NK-92 treated with Interleukin-12 subunit alpha and Interleukin-12 subunit beta, amount 100 ng/mL, for 24 hours (cell line): ENCODE measurements at regions not wholly inside any gene's neighbourhood (a gene's known extent, or its start where the extent isn't known, plus 50 kb on each side); places are given as distances from the start of the nearest gene placed in this dataset.

Source experiments
- DNase-seq: peaks from one replicate; lab custom pipeline; 2025; lab: John Stamatoyannopoulos, UW

DNA sequence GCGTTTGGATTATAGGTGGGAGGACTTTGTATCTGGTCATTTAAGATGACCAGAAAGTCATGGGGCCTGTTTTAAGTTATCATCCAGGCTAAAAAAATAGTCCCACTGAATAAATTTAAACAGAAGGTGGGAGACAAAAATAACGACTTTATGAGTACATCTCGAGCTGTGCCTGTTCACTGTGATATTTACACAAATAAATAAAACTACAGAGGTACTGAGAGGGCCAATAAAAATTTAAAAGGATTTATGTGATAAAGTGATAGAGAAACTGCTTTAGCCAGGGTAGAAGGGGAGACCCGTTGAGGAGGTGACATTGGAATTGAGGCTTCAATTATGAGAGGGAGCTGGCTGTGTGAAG is 53.4 kb upstream of the PMEPA1 start:
- DNase-seq, result no peak

DNA sequence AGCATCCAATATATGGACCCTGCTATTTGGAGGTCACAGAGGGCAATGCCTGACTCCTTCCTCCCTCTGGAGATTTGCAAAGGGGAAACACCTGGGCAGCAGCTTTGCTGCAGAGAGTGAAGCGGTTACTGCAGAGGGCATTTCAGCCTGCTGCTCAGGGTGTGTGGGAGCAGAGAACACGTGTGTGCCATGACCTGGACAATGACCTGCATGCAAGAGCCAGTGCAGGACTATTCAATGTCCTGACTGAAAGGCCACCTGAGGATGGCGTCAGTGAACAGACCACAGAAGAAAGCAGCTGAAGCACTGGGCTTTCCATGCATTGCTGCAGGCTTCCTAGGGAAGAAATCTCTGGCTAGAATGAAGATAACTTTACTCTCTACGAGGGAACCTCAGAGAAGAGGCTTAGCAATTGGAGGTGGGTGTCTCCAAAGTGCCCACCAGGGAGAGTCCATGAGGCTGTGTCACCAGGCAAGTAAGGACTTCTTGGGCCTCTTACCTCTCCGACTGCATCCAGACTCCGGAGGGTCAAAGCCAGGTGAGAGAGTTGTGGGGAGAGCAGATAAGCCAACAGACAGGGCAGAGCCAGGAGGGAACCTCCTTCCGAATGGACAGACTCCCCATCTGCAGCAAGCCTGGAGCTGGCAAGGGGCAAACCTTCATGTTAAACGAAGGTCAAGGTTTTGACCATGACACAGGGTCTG is 52.9 kb upstream of the PMEPA1 start:
- no peak for DNase-seq

DNA sequence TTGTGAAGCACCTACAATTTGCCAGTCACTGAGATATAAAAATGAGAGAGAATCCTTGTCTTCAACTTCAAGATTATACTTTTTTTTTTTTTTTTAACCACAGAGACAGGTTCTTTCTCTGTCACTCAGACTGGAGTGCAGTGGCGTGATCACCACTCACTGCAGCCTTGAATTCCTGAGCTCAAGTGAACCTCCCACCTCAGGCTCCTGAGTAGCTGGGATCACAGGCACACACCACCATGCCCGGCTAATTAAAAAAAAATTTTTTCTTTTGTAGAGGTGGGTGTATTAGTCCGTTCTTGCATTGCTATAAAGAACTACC is 51.6 kb upstream of the PMEPA1 start:
- DNase-seq, result no peak

DNA sequence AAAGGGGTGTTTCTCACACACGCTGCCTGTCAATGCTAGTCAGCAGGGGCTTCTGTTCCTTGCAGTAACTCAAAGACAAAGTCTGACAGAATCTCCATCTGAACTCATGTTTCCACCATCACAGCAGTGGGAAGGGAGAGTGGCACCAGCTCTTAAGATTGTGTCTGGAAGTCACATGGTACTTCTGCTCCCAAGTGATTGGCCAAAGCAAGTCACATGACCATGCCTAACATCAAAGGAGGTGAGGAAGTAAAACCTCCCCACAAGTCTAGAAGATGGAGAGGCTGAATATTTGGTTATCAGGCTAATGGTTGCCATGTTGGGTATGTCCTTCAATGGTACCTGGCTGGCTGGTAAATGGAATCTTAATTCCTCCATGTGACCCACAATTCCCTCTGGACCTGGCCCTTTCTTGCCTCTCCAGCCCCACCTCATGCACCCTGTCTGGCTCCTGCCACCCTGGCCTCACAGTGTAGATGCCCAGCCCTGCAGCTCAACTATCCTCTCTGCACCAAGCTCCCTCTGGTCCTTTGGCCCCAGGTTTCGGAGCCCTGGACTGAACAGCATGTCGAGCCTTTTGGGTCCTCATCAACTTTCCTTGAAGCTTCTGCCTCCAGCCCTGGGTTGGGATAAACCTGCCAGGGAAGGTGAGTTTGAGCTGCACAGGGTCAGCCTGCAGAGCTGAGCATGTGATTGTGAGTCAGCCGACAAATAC is 51.0 kb upstream of the PMEPA1 start:
- DNase-seq, result no peak

DNA sequence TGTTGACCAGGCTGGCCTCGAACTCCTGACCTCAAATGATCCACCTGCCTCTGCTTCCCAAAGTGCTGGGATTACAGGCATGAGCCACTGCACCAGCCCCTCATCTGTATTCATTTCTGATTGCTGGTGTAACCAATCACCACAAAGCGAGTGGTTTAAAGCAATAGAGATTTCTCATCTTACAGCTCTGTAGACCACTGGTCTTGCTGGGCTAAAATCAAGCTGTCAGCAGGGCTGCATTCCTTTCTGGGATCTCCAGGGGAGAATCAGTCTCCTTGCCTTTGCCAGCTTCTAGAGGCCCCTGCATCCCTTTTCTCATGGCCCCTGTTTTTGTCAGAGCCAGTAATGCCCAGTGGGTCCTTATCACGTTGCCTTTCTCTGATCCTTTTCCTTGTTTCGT is 49.9 kb upstream of the PMEPA1 start:
- no peak for DNase-seq
